Stimulated activated CD4-positive, alpha-beta T cell treated with anti-CD3 and anti-CD28 coated beads, Interleukin-12 subunit alpha, Interleukin-12 subunit beta, amount 100 ng/mL, for 24 hours (primary cell): ENCODE measurements at regions not wholly inside any gene's neighbourhood (a gene's known extent, or its start where the extent isn't known, plus 50 kb on each side); places are given as distances from the start of the nearest gene placed in this dataset.
"Not testable (repeated sequence)": the region's sequence is repeated elsewhere in the genome, so short reads cannot be mapped to it uniquely, and the experiment has no call there.

ENCODE experiments used
- DNase-seq, 2 experiments: peaks; one replicate each; pipeline ENCODE4 v3.0.0-alpha.2; 2020; ENCODE audit warnings: low read depth in 2 of 2

- no peak for DNase-seq
Measured at GRCh38 chr13:60924856-60925255, 490.8 kb downstream of the PCDH20 start.

GRCh38 chr13:60922576-60923231 lies 492.9 kb downstream of the PCDH20 start:
- DNase-seq, result no peak

GRCh38 chr13:60893801-60894200 lies 496.8 kb downstream of the TDRD3 start:
- DNase-seq, result no peak

- no peak for DNase-seq
Measured at GRCh38 chr13:60887711-60888110, 490.7 kb downstream of the TDRD3 start.

GRCh38 chr13:60881507-60881906 lies 484.5 kb downstream of the TDRD3 start:
- no peak for DNase-seq

- DNase-seq, result no peak
Measured at GRCh38 chr13:60873116-60873515, 476.1 kb downstream of the TDRD3 start.

GRCh38 chr13:60869941-60870613 lies 473.1 kb downstream of the TDRD3 start:
- no peak for DNase-seq

GRCh38 chr13:60869225-60869624 lies 472.2 kb downstream of the TDRD3 start:
- no peak for DNase-seq

GRCh38 chr13:60862036-60862435 lies 465.0 kb downstream of the TDRD3 start:
- no peak for DNase-seq

- no peak for DNase-seq
Measured at GRCh38 chr13:60857698-60858097, 460.7 kb downstream of the TDRD3 start.

- DNase-seq, result no peak
Measured at GRCh38 chr13:60852886-60853285, 455.9 kb downstream of the TDRD3 start.

- no peak for DNase-seq
Measured at GRCh38 chr13:60851378-60851777, 454.4 kb downstream of the TDRD3 start.

- DNase-seq, result no peak
Measured at GRCh38 chr13:60850526-60850925, 453.5 kb downstream of the TDRD3 start.

- DNase-seq, result no peak
Measured at GRCh38 chr13:60838581-60838980, 441.6 kb downstream of the TDRD3 start.

- no peak for DNase-seq
Measured at GRCh38 chr13:60837806-60838205, 440.8 kb downstream of the TDRD3 start.

- DNase-seq, result no peak
Measured at GRCh38 chr13:60836821-60837220, 439.8 kb downstream of the TDRD3 start.

GRCh38 chr13:60811581-60811980 lies 414.6 kb downstream of the TDRD3 start:
- no peak for DNase-seq

GRCh38 chr13:60805640-60806039 lies 408.6 kb downstream of the TDRD3 start:
- DNase-seq, result not testable (repeated sequence)

- no peak for DNase-seq
Measured at GRCh38 chr13:60798503-60798902, 401.5 kb downstream of the TDRD3 start.

GRCh38 chr13:60797112-60797511 lies 400.1 kb downstream of the TDRD3 start:
- no peak for DNase-seq

GRCh38 chr13:60794751-60795150 lies 397.7 kb downstream of the TDRD3 start:
- no peak for DNase-seq

GRCh38 chr13:60790620-60791019 lies 393.6 kb downstream of the TDRD3 start:
- no peak for DNase-seq

GRCh38 chr13:60788156-60788829 lies 391.3 kb downstream of the TDRD3 start:
- DNase-seq, result no peak
